ENCODE measurements at regions not wholly inside any gene's neighbourhood (a gene's known extent, or its start where the extent isn't known, plus 50 kb on each side); places are given as distances from the start of the nearest gene placed in this dataset.

- TF ChIP-seq CTCF (conservative IDR thresholded peaks at IDR 0.05; ENCODE audit: low read length) (no peak), EZH2phosphoT487 (IDR thresholded peaks at IDR 0.05; ENCODE audit: borderline replicate concordance, low read depth, low read length) (no peak)
Measured at GRCh38 chr16:31807086-31807485, 66.5 kb upstream of the ZNF267 start.
